Endothelial cell of umbilical vein (primary cell): ENCODE measurements at regions not wholly inside any gene's neighbourhood (a gene's known extent, or its start where the extent isn't known, plus 50 kb on each side); places are given as distances from the start of the nearest gene placed in this dataset.

Experiments used
- BruUV-seq: library from RNA; stranded (reverse); fragments of 400-500 nt; replicated peaks from 2 replicates; lab custom pipeline; 2021; lab: Mats Ljungman, UMichigan
- CTCF ChIA-PET: fragments of 300-600, 350-600 bp; sonication (Branson Sonifier 250); formaldehyde crosslinking; loops from one replicate; lab custom pipeline; 2021; ENCODE audit warnings: antibody characterized with exemption, inconsistent platforms; lab: Charles Lee
- POLR2A ChIA-PET: fragments of 300-600, 350-600 bp; sonication (Branson Sonifier 250); formaldehyde crosslinking; loops from one replicate; lab custom pipeline; 2021; ENCODE audit warnings: antibody characterized with exemption, inconsistent platforms; lab: Charles Lee
- DNase-seq: peaks from one replicate; pipeline ENCODE4 v3.0.0-alpha.2; 2011; ENCODE audit warnings: low read depth, low spot score
- FAIRE-seq: peaks from 2 replicates; lab custom pipeline; 2011; peaks lifted over from hg19 to GRCh38; lab: Jason Lieb, UNC
- H2AFZ ChIP-seq: 2 replicates; pipeline ENCODE4 v1.6.0; 2012; ENCODE audit warnings: low read depth, low read length, control low read depth, inconsistent platforms
- H3K27ac ChIP-seq: 2 replicates; pipeline ENCODE4 v1.5.1; 2011; ENCODE audit warnings: low read depth, mild to moderate bottlenecking, control low read depth, low read length, moderate library complexity; ENCODE audit not compliant: insufficient read depth
- H3K27me3 ChIP-seq, 2 experiments: 2 replicates each; pipeline versions ENCODE4 v1.6.0 to v1.6.1; 2011; ENCODE audit warnings: low read length in 2 of 2, mixed read lengths in 1 of 2; ENCODE audit not compliant: control insufficient read depth in 2 of 2, insufficient read depth in 2 of 2
- H3K36me3 ChIP-seq, 2 experiments: 2 replicates in 1 of 2; 3 replicates in 1 of 2; pipeline ENCODE4 v1.5.1; 2011; ENCODE audit warnings: low read length in 2 of 2, mild to moderate bottlenecking in 1 of 2, moderate library complexity in 1 of 2; ENCODE audit not compliant: control insufficient read depth in 2 of 2, insufficient read depth in 2 of 2; ENCODE audit errors: extremely low read depth in 1 of 2
- H3K4me1 ChIP-seq: 3 replicates; pipeline ENCODE4 v1.5.1; 2011; ENCODE audit warnings: mild to moderate bottlenecking, low read length; ENCODE audit not compliant: control insufficient read depth, insufficient read depth; ENCODE audit errors: extremely low read depth
- H3K4me2 ChIP-seq: 2 replicates; pipeline ENCODE4 v1.6.1; 2011; ENCODE audit warnings: low read length, control low read depth, mixed read lengths; ENCODE audit not compliant: insufficient read depth
- H3K4me3 ChIP-seq, 3 experiments: fragments of 200-600 bp in 1 of 3; sonication (generic), shearing (Covaris generic) in 1 of 3; replicated peaks in 1 of 3; 2 replicates each; pipeline ENCODE4 v1.5.1; 2011 to 2016; ENCODE audit warnings: control low read depth in 3 of 3, low read length in 3 of 3, mild to moderate bottlenecking in 2 of 3, inconsistent platforms in 1 of 3, low read depth in 1 of 3, moderate library complexity in 1 of 3; ENCODE audit not compliant: insufficient read depth in 1 of 3
- H3K79me2 ChIP-seq: 2 replicates; pipeline ENCODE4 v1.6.0; 2012; ENCODE audit warnings: low read length, inconsistent platforms; ENCODE audit not compliant: control insufficient read depth, insufficient read depth
- H3K9ac ChIP-seq: replicated peaks from 2 replicates; pipeline ENCODE3; 2011; ENCODE audit warnings: low read length, control low read depth; ENCODE audit not compliant: insufficient read depth; ENCODE audit errors: extremely low read depth
- H3K9me1 ChIP-seq: replicated peaks from 3 replicates; pipeline ENCODE4 v1.6.0; 2011; ENCODE audit warnings: mild to moderate bottlenecking, low read length; ENCODE audit not compliant: control insufficient read depth, insufficient read depth; ENCODE audit errors: extremely low read depth
- H3K9me3 ChIP-seq: replicated peaks from 2 replicates; pipeline ENCODE4 v1.5.1; 2012; ENCODE audit warnings: low read length, inconsistent platforms; ENCODE audit not compliant: control insufficient read depth, insufficient read depth
- H4K20me1 ChIP-seq: replicated peaks from 2 replicates; pipeline ENCODE3; 2011; ENCODE audit warnings: mild to moderate bottlenecking, low read length; ENCODE audit not compliant: control insufficient read depth, insufficient read depth; ENCODE audit errors: extremely low read depth
- EZH2 ChIP-seq: IDR thresholded peaks from 2 replicates; pipeline ENCODE4 v1.6.1; 2012; ENCODE audit warnings: borderline replicate concordance, low read depth, mild to moderate bottlenecking, moderate library complexity, low read length, inconsistent platforms; ENCODE audit not compliant: severe bottlenecking
- FOS ChIP-seq: IDR thresholded peaks from 2 replicates; pipeline ENCODE4 v1.6.1; 2011; ENCODE audit warnings: mild to moderate bottlenecking, low read length, moderate library complexity, borderline replicate concordance; ENCODE audit not compliant: insufficient read depth
- GATA2 ChIP-seq: IDR thresholded peaks from 2 replicates; pipeline ENCODE4 v1.7.0; 2011; ENCODE audit warnings: low read depth, mild to moderate bottlenecking, moderate library complexity, mixed read lengths, low read length; ENCODE audit not compliant: insufficient read length, insufficient read depth
- MYC ChIP-seq: IDR thresholded peaks from one replicate; pipeline ENCODE4 v1.6.1; 2011; ENCODE audit warnings: mild to moderate bottlenecking, low read depth, low read length
- POLR2AphosphoS5 ChIP-seq: IDR thresholded peaks from 2 replicates; pipeline ENCODE4 v1.6.1; 2012; ENCODE audit warnings: low read depth, mild to moderate bottlenecking, control low read depth, low read length, moderate library complexity; ENCODE audit not compliant: insufficient read depth
- dilution Hi-C: fragments of 300-500 bp; cut with MboI; formaldehyde crosslinking; loops from one replicate; pipeline ENCODE4 v1.15.0; 2019; ENCODE audit warnings: low sequenced_read_pairs; ENCODE audit not compliant: extremely low pct_ligation_motif_present
- intact Hi-C: fragments of 100-400 bp; cut with micrococcal nuclease; formaldehyde crosslinking; loops from one replicate; pipeline ENCODE4 v1.10.0; 2022

DNA sequence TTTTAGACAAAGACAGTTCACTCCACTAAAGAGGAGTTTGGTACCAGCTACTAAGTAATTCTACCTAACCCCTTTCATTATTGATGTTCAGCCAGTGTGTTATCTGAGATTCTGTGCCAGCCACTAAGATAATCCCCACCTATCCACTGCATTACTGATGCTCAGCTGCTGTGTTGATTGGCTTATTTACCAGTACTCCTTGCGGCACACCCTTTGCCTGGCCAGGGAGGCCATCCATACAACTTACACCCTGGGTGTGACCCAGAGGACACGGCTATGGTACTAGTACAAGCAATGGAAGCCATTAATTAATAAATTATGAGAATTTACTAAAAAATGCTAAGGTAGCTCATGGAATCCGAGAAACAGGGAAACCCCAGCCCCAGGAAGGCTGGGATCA lies 290.7 kb upstream of the CTNNB1 start:
- Histone ChIP-seq H4K20me1 (no peaks in the 10 kb centered on the region), H3K9me3 (no peaks in the 10 kb centered on the region), H3K4me1 (no peaks in the 10 kb centered on the region), H2AFZ (no peak overlapping the region), H3K27me3 (no peaks in the 10 kb centered on the region), H3K27ac (no peak overlapping the region), H3K4me3 (no peak overlapping the region), H3K79me2 (no peaks in the 10 kb centered on the region), H3K9ac (no peak overlapping the region), H3K4me2 (no peak overlapping the region), H3K36me3 (no peaks in the 10 kb centered on the region), H3K9me1 (no peaks in the 10 kb centered on the region)
- intact Hi-C loops (no loop called here), dilution Hi-C loops (no loop called here)
- no TSS peak for BruUV-seq
- TF ChIP-seq MYC (no peak), FOS (no peak), GATA2 (no peak), EZH2 (no peak), POLR2AphosphoS5 (no peak)
- POLR2A ChIA-PET, result no interaction called here
- CTCF ChIA-PET, result no interaction called here
- DNase-seq, result no peak
- no peak for FAIRE-seq

DNA sequence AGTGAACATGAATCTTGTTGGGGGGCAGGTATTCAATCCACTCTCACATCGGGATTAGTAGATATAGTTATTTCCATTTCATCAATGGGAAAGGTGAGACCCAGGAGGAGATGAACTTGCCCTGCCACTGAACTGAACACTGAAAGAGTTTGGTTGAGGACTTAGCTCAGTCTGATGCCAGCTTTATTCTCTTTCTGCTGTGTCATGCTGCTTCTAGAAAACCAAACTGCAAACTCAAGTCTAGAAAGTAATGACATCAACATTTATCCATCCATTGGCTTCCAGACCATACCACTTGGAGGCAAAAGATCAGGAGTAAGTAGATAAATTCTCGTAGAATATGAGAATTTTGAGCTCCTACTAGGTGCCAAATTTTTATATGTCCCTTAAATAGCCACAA lies 288.0 kb upstream of the CTNNB1 start:
- no peaks in the 10 kb centered on the region for H3K36me3 ChIP-seq
- TF ChIP-seq EZH2, result no peak
- no peaks in the 10 kb centered on the region for H3K9me3 ChIP-seq
- no peak overlapping the region for H3K4me3 ChIP-seq
- intact Hi-C loops, result no loop called here
- H3K4me1 ChIP-seq, result no peaks in the 10 kb centered on the region
- BruUV-seq, result no TSS peak
- CTCF ChIA-PET, result interaction anchor here (1.2 kb wide), 1 partner anchor 10 kb away, joined by 4 read pairs; no protein-coding TSS in a partner anchor
- H3K27ac ChIP-seq, result no peak overlapping the region
- dilution Hi-C loops, result no loop called here
- no peak overlapping the region for H3K4me2 ChIP-seq
- no peak overlapping the region for H2AFZ ChIP-seq
- no peaks in the 10 kb centered on the region for H3K9me1 ChIP-seq
- FAIRE-seq, result no peak
- no peak for DNase-seq
- no peaks in the 10 kb centered on the region for H3K79me2 ChIP-seq
- no peaks in the 10 kb centered on the region for H4K20me1 ChIP-seq
- H3K27me3 ChIP-seq, result no peaks in the 10 kb centered on the region
- POLR2A ChIA-PET, result no interaction called here
- H3K9ac ChIP-seq, result no peak overlapping the region
